HEK293T (cell line): ENCODE measurements at regions not wholly inside any gene's neighbourhood (a gene's known extent, or its start where the extent isn't known, plus 50 kb on each side); places are given as distances from the start of the nearest gene placed in this dataset.
"Not testable (repeated sequence)": the region's sequence is repeated elsewhere in the genome, so short reads cannot be mapped to it uniquely, and the experiment has no call there.

Experiments
- CTCF ChIA-PET: fragments of 350-600 bp; formaldehyde crosslinking; extraction: SDS; loops from one replicate; lab custom pipeline; 2021; ENCODE audit warnings: antibody characterized with exemption, inconsistent platforms; lab: Yijun Ruan, JAX
- POLR2A ChIA-PET: fragments of 350-600 bp; formaldehyde crosslinking; extraction: SDS; loops from one replicate; lab custom pipeline; 2020; ENCODE audit warnings: antibody characterized with exemption, inconsistent platforms; lab: Yijun Ruan, JAX
- DNase-seq: peaks from one replicate; pipeline ENCODE4 v3.0.0; 2012; ENCODE audit warnings: mixed read lengths; ENCODE audit errors: extremely low spot score
- ARNT ChIP-seq: fragments of 450-650 bp; IDR thresholded peaks from 2 replicates; pipeline ENCODE4 v1.6.1; 2017; ENCODE audit warnings: mild to moderate bottlenecking
- BHLHE40 ChIP-seq: fragments of 450-650 bp; IDR thresholded peaks from 2 replicates; pipeline ENCODE4 v1.6.1; 2016; ENCODE audit warnings: mild to moderate bottlenecking, moderate library complexity, borderline replicate concordance
- CTBP1 ChIP-seq: fragments of 450-650 bp; IDR thresholded peaks from 2 replicates; pipeline ENCODE4 v1.6.1; 2016; ENCODE audit warnings: borderline replicate concordance
- ELF4 ChIP-seq: fragments of 450-650 bp; IDR thresholded peaks from 2 replicates; pipeline ENCODE4 v1.6.1; 2017; ENCODE audit warnings: antibody characterized with exemption
- FOXA1 ChIP-seq: fragments of 450-650 bp; IDR thresholded peaks from 2 replicates; pipeline ENCODE4 v1.6.1; 2016; ENCODE audit warnings: mild to moderate bottlenecking
- FOXK2 ChIP-seq: fragments of 450-650 bp; IDR thresholded peaks from 2 replicates; pipeline ENCODE4 v1.6.1; 2016; ENCODE audit warnings: mild to moderate bottlenecking
- FOXM1 ChIP-seq: fragments of 450-650 bp; IDR thresholded peaks from 2 replicates; pipeline ENCODE4 v1.6.1; 2017; ENCODE audit warnings: mild to moderate bottlenecking, borderline replicate concordance
- HDGF ChIP-seq: fragments of 450-650 bp; IDR thresholded peaks from 2 replicates; pipeline ENCODE4 v1.6.1; 2017; ENCODE audit warnings: antibody characterized with exemption, borderline replicate concordance
- L3MBTL2 ChIP-seq: fragments of 450-650 bp; conservative IDR thresholded peaks from 2 replicates; pipeline ENCODE4 v1.6.1; 2016; ENCODE audit warnings: mild to moderate bottlenecking
- LEF1 ChIP-seq: fragments of 450-650 bp; IDR thresholded peaks from 2 replicates; pipeline ENCODE4 v1.6.1; 2017; ENCODE audit warnings: mild to moderate bottlenecking, borderline replicate concordance
- NFRKB ChIP-seq: fragments of 450-650 bp; IDR thresholded peaks from 2 replicates; pipeline ENCODE4 v1.6.1; 2016; ENCODE audit warnings: mild to moderate bottlenecking, moderate library complexity
- SP1 ChIP-seq: fragments of 450-650 bp; IDR thresholded peaks from 2 replicates; pipeline ENCODE4 v1.6.1; 2017
- SUZ12 ChIP-seq: fragments of 450-650 bp; IDR thresholded peaks from 2 replicates; pipeline ENCODE4 v1.6.1; 2016; ENCODE audit warnings: mild to moderate bottlenecking
- TARDBP ChIP-seq: fragments of 450-650 bp; IDR thresholded peaks from 2 replicates; pipeline ENCODE4 v1.6.1; 2016
- ZNF384 ChIP-seq: fragments of 450-650 bp; IDR thresholded peaks from 2 replicates; pipeline ENCODE4 v1.6.1; 2016
- TF ChIP-seq, protein P1 (sequence below): fragments of 450-650 bp; IDR thresholded peaks from 2 replicates; pipeline ENCODE4 v1.6.1; 2016

DNA sequence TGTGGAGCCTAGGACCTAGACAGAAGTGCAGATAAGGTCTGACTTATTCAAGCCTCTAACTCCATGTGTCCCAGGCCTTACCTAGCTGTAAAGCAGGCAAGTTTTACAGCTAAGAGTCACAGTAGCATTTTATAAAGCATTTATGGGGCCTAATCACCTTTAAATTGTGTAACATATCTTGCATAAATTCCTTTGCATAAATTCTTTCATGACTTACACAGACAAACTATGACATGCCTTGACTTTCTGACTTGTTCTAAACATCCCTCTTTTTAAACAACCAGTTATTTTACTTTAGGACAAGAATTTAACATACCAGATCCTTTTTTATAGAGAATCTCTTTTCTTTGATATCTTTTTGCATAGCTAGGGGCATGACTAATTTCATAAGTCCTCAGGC lies 1257.8 kb upstream of the NRXN1 start:
- POLR2A ChIA-PET = no interaction called here
- DNase-seq = no peak
- CTCF ChIA-PET = no interaction called here
- no peak for TF ChIP-seq L3MBTL2
- TF ChIP-seq TARDBP = no peak
- no peak for TF ChIP-seq LEF1
- TF ChIP-seq FOXK2 = no peak
- TF ChIP-seq FOXM1 = no peak
- TF ChIP-seq SP1 = no peak
- TF ChIP-seq CTBP1 = no peak
- TF ChIP-seq ELF4 = no peak
- TF ChIP-seq ZNF384 = no peak
- TF ChIP-seq SUZ12 = no peak

DNA sequence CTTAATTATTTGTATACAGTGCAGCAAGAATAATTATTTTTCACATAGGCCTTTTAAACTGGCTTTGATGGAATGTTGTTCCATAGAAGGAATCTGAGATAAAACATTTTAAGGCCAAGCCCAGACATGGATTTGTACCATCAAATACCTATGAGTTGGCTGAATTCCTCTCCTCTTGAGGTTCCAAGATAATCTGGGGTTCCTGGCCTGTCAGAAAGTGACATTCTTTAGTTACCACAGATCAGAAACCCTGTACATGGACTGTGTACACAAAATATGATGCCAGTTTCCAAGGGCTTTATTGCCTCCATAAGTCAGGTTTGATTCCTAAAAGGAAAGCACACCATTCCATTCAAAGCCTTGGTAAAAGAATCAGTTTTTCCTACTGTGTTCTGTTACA lies 1256.7 kb upstream of the NRXN1 start:
- TF ChIP-seq NFRKB = no peak
- no peak for TF ChIP-seq SP1
- no peak for TF ChIP-seq SUZ12
- no peak for TF ChIP-seq FOXA1
- no peak for TF ChIP-seq L3MBTL2
- no peak for TF ChIP-seq ELF4
- TF ChIP-seq, protein P1, sequence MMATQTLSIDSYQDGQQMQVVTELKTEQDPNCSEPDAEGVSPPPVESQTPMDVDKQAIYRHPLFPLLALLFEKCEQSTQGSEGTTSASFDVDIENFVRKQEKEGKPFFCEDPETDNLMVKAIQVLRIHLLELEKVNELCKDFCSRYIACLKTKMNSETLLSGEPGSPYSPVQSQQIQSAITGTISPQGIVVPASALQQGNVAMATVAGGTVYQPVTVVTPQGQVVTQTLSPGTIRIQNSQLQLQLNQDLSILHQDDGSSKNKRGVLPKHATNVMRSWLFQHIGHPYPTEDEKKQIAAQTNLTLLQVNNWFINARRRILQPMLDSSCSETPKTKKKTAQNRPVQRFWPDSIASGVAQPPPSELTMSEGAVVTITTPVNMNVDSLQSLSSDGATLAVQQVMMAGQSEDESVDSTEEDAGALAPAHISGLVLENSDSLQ = no peak
- TF ChIP-seq BHLHE40 = no peak
- no peak for TF ChIP-seq FOXM1
- no peak for TF ChIP-seq HDGF
- no peak for TF ChIP-seq FOXK2
- TF ChIP-seq TARDBP = no peak
- no peak for TF ChIP-seq LEF1
- TF ChIP-seq CTBP1 = no peak
- no peak for TF ChIP-seq ARNT
- TF ChIP-seq ZNF384 = no peak
- no peak for DNase-seq
- POLR2A ChIA-PET = no interaction called here
- CTCF ChIA-PET = no interaction called here

DNA sequence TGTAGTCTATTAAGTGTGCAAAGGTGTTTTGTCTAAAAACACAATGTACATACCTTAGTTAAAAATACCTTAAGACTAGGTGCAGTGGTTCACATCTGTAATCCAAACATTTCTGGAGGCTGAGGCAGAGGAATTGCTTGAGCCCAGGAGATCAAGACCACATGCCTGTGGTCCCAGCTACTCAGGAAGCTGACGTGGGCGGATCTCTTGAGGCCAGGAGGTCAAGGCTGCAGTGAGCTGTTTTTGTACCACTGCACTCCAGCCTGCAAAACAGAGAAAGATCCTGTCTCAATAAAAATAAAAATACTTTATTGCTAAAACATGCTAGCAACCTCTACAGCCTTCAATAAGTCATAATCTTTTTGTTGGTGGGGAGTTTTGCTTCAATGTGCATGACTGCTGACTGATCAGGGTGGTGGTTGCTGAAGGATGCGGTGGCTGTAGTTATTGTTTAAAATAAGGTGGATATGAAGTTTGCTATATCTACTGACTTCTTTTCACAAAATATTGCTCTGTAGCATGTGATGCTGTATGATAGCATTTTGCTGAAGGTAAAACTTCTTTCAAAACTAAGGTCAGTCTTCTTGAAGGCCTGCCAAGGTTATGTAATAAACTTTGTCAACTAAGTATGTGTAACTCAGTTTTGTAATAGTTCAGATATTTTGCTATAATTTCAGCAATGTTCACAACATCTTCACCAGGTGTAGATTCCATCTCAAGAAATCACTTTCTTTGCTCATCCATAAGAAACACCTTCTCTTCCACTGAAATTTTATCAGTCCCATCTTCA lies 1238.0 kb upstream of the NRXN1 start:
- DNase-seq = no peak
- no peak for TF ChIP-seq ZNF384
- no peak for TF ChIP-seq L3MBTL2
- no peak for TF ChIP-seq FOXK2
- TF ChIP-seq TARDBP = no peak
- no peak for TF ChIP-seq CTBP1
- TF ChIP-seq, protein P1 = no peak
- no peak for TF ChIP-seq FOXM1
- TF ChIP-seq LEF1 = no peak
- TF ChIP-seq HDGF = no peak
- TF ChIP-seq BHLHE40 = no peak
- TF ChIP-seq SP1 = no peak
- TF ChIP-seq SUZ12 = no peak
- no peak for TF ChIP-seq NFRKB
- no peak for TF ChIP-seq ARNT
- no peak for TF ChIP-seq FOXA1
- no peak for TF ChIP-seq ELF4
- POLR2A ChIA-PET = no interaction called here
- CTCF ChIA-PET = no interaction called here

DNA sequence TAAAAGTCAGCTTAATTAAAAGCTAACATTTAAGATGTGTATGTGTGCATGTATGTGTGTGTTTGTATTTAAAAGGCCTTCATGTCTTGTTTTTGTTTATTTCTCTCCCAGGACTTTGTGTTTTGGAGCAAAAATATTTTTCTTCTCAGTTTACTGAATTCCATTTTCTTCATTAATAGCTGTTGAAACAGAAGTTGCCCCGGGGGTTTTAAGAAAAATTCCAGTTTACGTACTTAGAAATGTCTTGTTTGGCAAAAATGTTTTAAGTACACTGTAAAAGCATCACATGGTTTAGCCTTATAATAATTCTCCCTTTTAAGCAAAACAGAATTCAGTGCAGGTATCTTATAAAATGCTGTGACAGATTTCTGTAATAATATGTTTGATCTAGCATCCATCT lies 1233.0 kb upstream of the NRXN1 start:
- CTCF ChIA-PET = no interaction called here
- TF ChIP-seq LEF1 (no peak), SUZ12 (no peak), BHLHE40 (no peak), HDGF (no peak), NFRKB (no peak), ARNT (no peak), FOXM1 (no peak), CTBP1 (no peak), FOXK2 (no peak), FOXA1 (no peak), TARDBP (no peak), ZNF384 (no peak), L3MBTL2 (no peak), SP1 (no peak), ELF4 (no peak)
- TF ChIP-seq, protein P1 = no peak
- POLR2A ChIA-PET = no interaction called here
- DNase-seq = no peak

DNA sequence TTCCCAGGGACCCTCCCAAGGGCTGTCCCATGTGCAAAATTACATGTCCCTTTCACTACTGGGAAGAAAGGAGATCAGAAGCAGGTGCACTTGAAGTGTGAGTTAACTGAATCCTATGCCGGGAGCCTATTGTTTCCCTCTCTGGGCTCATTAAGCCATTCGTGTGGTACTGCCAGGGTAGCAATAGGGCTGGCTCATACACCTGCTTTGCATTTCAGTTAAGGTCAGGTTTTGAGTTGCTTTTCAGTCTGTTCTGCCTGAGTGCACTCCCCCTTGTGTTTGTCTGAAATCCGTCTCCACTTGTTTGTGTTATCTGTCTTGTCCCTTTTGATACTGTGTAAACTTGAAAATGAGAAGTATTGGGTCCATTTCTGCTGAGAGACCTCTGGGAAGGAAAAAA lies 1232.6 kb upstream of the NRXN1 start:
- CTCF ChIA-PET = no interaction called here
- POLR2A ChIA-PET = no interaction called here
- TF ChIP-seq BHLHE40 (no peak), FOXA1 (no peak), LEF1 (no peak), SUZ12 (no peak), ZNF384 (no peak), CTBP1 (no peak), L3MBTL2 (no peak)
- no peak for DNase-seq

DNA sequence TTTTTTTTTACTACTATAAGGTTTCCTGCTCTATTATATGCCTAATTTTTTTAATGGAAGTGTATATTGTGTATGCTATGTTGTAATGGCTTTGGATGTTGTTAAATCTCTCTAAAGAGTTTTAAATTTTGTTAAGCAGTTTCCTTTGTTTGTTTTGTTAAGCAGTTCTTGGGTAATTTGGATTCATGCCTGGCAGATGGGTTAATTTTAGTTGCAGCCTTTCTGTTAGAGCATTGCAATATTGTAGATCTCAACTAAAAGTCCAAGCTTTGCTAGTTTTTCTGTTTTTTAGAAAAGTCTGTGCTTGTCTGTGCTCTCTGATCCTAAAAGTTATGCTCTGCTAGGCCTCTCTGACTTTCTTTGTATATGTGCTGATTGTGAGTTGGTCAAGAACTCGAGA lies 1229.0 kb upstream of the NRXN1 start:
- CTCF ChIA-PET = no interaction called here
- POLR2A ChIA-PET = no interaction called here
- DNase-seq = no peak
- TF ChIP-seq FOXM1 = no peak
- TF ChIP-seq ARNT = no peak
- TF ChIP-seq ZNF384 = no peak
- no peak for TF ChIP-seq ELF4
- TF ChIP-seq LEF1 = no peak
- TF ChIP-seq FOXK2 = no peak
- TF ChIP-seq BHLHE40 = no peak
- TF ChIP-seq FOXA1 = no peak
- TF ChIP-seq L3MBTL2 = no peak
- no peak for TF ChIP-seq HDGF
- TF ChIP-seq CTBP1 = no peak
- no peak for TF ChIP-seq NFRKB
- no peak for TF ChIP-seq SUZ12
- no peak for TF ChIP-seq TARDBP
- TF ChIP-seq, protein P1 = no peak
- TF ChIP-seq SP1 = no peak

DNA sequence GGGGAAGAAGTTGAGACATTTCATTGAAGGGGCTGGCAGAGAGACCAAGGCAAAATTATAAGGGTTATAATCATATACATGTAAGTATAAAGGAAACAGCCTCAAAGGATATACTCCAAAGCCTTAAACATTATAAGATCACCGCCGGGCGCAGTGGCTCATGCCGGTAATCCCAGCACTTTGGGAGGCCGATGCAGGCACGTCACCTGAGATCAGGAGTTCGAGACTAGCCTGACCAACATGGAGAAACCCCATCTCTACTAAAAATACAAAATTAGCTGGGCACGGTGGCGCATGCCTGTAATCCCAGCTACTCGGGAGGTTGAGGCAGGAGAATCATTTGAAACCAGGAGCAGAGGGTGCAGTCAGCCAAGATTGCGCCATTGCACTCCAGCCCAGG lies 1227.0 kb upstream of the NRXN1 start:
- DNase-seq, CTCF ChIA-PET, POLR2A ChIA-PET: not testable (repeated sequence)
